ENCODE measurements at regions not wholly inside any gene's neighbourhood (a gene's known extent, or its start where the extent isn't known, plus 50 kb on each side); places are given as distances from the start of the nearest gene placed in this dataset.

GRCh38 chr1:99170516-99170915 is 93.8 kb upstream of the PLPPR4 start:
- DNase-seq: no peak

GRCh38 chr1:99171184-99171813 is 93.0 kb upstream of the PLPPR4 start:
- no peak for DNase-seq

GRCh38 chr1:99173282-99173681 is 91.0 kb upstream of the PLPPR4 start:
- DNase-seq: no peak

- no peak for DNase-seq
Measured at GRCh38 chr1:99173900-99174299, 90.4 kb upstream of the PLPPR4 start.

GRCh38 chr1:99176753-99177152 is 87.5 kb upstream of the PLPPR4 start:
- DNase-seq: no peak

- DNase-seq: no peak
Measured at GRCh38 chr1:99177465-99177864, 86.8 kb upstream of the PLPPR4 start.

GRCh38 chr1:99180343-99180808 is 83.9 kb upstream of the PLPPR4 start:
- peak; percentile 72 for DNase-seq

GRCh38 chr1:99180915-99181314 is 83.4 kb upstream of the PLPPR4 start:
- DNase-seq: no peak

- DNase-seq: no peak
Measured at GRCh38 chr1:99181892-99182291, 82.4 kb upstream of the PLPPR4 start.

- DNase-seq: no peak
Measured at GRCh38 chr1:99185196-99185595, 79.1 kb upstream of the PLPPR4 start.

- no peak for DNase-seq
Measured at GRCh38 chr1:99193431-99193830, 70.9 kb upstream of the PLPPR4 start.

- DNase-seq: no peak
Measured at GRCh38 chr1:99198393-99198792, 65.9 kb upstream of the PLPPR4 start.

GRCh38 chr1:99207216-99207615 is 57.1 kb upstream of the PLPPR4 start:
- no peak for DNase-seq
